Activated gamma-delta T cell treated with anti-CD3 and anti-CD28 coated beads, Interleukin-2, amount 50 U/mL, for 16 hours (primary cell): ENCODE measurements at regions not wholly inside any gene's neighbourhood (a gene's known extent, or its start where the extent isn't known, plus 50 kb on each side); places are given as distances from the start of the nearest gene placed in this dataset.
"Not testable (repeated sequence)": the region's sequence is repeated elsewhere in the genome, so short reads cannot be mapped to it uniquely, and the experiment has no call there.

Source experiments
- DNase-seq: peaks from one replicate; pipeline ENCODE4 v3.0.0-alpha.2; 2020; ENCODE audit warnings: low read depth

GRCh38 chr2:160726046-160726445 lies 232.4 kb upstream of the RBMS1 start:
- no peak for DNase-seq

DNA sequence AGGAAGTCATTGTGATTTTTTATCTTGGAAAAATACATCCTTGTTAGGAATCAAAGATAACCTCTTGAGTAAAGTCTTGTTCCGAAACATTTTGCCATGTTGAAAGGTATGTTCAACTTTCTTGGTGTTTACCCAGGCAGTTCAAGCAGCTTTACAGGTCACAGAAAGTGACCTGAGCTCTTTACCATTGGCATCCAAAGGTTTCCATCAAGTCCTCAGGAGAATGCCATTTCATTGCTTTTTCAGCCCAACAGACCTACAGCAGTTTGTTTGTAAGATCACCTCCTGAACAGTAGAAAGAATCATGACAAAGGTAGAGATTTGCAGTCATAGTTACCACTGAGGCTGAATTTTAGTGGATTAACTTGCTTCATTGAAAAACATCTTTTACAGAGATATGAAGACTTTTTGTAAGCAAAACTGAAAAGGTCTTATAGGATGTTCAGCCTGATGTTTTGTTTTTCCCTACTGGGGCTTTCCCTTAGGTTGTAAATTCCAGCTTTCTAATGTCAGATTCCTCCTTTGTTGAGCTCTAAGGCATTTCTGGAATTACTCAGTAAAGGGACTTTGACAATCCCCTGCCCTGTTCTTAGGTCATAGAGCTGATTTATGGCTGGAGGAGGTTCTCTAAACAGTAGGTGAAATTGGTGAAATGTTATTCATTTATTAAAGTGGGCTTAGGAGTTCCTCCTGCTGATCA lies 236.8 kb upstream of the RBMS1 start:
- DNase-seq: no peak

DNA sequence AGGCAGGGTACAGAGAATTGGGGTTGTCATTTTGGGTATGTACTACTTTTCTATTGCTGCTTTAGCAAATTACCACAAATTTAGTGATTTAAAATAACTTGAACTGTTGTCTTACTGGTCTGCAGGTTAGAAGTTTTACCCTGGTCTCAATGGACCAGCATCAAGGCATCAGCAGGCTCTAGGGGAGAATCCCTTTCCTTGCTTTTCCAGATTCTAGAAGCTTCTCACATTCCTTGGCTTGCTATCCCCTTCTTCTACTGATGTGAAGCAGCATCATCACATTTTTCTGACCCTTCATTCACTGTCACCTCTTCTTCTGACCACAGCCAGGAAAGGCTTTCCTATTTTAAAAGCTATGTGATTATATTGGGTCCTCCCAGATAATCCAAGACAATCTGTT lies 237.8 kb upstream of the RBMS1 start:
- no peak for DNase-seq

DNA sequence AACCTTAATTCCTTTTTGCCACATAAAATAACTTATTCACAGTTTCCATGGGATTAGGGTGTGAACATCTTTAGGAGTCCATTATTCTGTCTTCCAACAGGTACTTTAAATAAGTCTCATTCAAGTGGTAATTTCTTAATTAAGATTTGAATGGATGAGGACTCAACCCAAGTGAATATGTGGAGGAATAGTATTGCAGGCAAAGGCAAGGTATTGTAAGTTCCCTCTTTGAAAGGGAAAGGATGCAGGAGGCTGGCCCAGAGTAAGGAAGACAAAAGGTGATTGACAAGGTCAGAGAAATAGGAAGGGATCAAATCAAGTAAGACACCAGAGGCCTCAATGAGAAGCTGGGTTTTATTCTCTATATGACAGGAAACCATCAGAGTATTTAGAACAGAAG lies 238.2 kb upstream of the RBMS1 start:
- DNase-seq: no peak

DNA sequence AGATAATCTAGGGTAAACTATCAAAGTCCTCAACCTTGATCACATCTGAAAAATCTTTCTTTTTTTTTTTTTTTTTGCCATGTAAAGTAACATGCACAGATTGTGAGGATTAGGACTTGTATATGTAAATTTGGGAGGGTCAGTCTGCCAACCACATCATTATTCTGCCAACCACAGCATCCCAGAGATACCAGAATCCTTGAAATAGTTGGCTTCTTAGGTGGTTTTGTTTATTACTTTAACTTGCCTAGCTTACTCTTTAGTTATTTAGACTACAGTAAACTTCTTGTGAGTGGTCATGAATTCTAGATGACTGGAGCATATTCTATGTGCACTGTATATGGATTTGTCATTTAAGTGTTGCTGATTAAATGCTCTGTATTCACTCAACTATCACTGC lies 242.1 kb upstream of the RBMS1 start:
- DNase-seq: no peak

GRCh38 chr2:160736148-160737028 lies 242.8 kb upstream of the RBMS1 start:
- no peak for DNase-seq

- no peak for DNase-seq
These were observed 243.6 kb upstream of the RBMS1 start for GRCh38 chr2:160737247-160737646.

DNA sequence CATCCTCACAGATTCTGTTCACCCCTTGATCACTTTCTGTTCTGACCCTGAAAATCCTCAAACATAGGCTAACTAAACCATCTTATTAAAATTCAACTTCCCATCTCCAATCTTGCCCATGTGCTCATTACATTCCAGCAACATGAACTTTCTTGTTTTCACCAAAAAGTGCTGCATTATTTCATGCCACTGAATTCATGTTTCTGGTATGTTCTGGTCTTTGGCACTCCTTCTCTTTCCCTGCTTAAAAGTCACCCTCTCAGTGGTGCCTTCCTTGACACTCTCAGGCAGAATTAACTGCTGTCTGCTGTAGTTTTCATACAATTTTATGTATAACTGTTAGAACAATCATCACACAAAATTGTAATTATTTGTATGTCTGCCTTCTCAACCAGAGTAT lies 247.7 kb upstream of the RBMS1 start:
- DNase-seq: no peak

DNA sequence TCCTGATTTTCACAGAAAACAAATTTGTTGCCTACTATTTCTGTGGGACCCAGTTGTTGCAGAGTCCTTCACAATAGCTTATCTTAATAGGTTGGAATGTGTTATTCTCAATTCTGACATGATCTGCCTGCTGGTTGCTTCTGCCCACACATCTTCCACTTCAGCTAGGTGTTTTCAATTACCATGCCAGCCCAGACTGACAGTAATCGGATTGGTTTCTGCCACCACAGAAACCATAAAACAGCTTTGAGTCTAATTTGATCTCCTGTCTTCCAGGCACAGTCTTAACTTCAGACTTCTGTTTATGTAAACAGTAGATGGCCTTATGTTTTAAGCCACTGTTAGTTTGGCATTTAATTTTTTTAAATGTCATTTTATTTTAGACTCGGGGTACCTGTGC lies 248.2 kb upstream of the RBMS1 start:
- DNase-seq: no peak

GRCh38 chr2:160742667-160743066 lies 249.1 kb upstream of the RBMS1 start:
- DNase-seq: no peak

GRCh38 chr2:160747501-160748170 lies 254.0 kb upstream of the RBMS1 start:
- DNase-seq: no peak

- no peak for DNase-seq
These were observed 257.4 kb upstream of the RBMS1 start for GRCh38 chr2:160751021-160751420.

- DNase-seq: no peak
These were observed 259.1 kb upstream of the RBMS1 start for GRCh38 chr2:160752475-160753330.

DNA sequence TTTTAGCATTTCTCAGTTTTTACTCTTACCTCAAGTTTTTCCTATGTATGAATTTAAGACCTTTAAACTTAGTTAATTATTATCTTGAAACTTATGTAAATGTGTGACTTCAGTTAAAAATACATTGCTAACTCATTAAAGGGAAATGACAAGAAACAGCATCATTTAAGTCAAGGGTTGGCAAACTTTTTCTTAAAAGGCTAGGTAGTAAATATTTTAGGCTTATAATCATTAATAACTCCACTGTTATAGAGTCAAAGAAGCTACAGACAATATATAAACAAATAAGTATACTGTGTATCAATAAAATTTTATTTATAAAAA lies 259.7 kb upstream of the RBMS1 start:
- no peak for DNase-seq

GRCh38 chr2:160753960-160754359 lies 260.4 kb upstream of the RBMS1 start:
- DNase-seq: no peak

GRCh38 chr2:160756481-160756880 lies 262.9 kb upstream of the RBMS1 start:
- DNase-seq: no peak

- DNase-seq: not testable (repeated sequence)
These were observed 269.0 kb upstream of the RBMS1 start for GRCh38 chr2:160762493-160763128.

DNA sequence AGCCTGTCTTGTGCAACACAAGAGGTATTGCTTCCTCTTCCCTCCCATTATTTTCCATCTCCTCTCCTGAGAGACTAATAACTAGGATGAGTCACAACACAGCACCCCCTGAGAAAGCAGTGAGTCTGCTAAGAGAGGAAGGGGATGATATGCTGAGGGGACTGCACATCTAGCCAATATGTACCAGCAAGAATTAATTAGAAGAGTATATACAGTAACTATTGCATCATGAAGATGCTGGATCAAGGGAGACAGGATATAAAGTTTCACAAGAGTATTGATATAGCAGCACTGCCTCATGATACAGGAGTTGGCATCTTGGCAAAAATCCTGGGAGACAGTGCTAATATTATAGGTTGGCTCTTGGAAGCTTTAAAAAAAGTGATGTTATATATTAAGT lies 289.9 kb upstream of the RBMS1 start:
- no peak for DNase-seq

GRCh38 chr2:160784034-160784433 lies 290.4 kb upstream of the RBMS1 start:
- DNase-seq: no peak

GRCh38 chr2:160790738-160791137 lies 297.1 kb upstream of the RBMS1 start:
- DNase-seq: no peak

DNA sequence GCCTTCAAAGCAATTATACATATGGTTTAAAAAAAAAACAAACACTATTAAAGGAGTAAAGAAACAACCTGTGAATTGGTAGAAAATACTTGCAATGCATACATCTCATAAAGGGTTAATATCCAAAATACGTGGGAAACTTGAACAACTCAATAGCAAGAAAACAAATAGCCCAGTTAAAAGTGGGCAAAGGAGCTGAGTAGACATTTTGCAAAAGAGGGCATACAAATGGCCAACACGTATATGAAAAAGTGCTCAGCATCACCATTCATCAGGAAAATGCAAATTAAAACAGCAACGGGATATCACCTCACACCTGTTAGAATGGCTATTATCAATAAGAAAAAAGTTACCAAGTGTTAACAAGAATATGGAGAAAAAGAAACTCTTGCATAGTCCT lies 298.3 kb upstream of the RBMS1 start:
- no peak for DNase-seq

GRCh38 chr2:160792837-160793236 lies 299.2 kb upstream of the RBMS1 start:
- no peak for DNase-seq
